A549 (cell line): ENCODE measurements at regions not wholly inside any gene's neighbourhood (a gene's known extent, or its start where the extent isn't known, plus 50 kb on each side); places are given as distances from the start of the nearest gene placed in this dataset.

Source experiments
- TF ChIP-seq, protein P1 (sequence below): fragments of >200 bp; sonication (Bioruptor Twin); formaldehyde crosslinking; IDR thresholded peaks from 3 replicates; pipeline ENCODE4 v1.5.1; 2016
- TF ChIP-seq, protein P2 (sequence below): fragments of >200 bp; sonication (Bioruptor Twin); formaldehyde crosslinking; IDR thresholded peaks from 3 replicates; pipeline ENCODE4 v1.6.1; 2016
- TF ChIP-seq, protein P3 (sequence below): fragments of 250-450 bp; sonication (Bioruptor Pico); IDR thresholded peaks from 2 replicates; pipeline ENCODE4 v1.5.0; 2021; ENCODE audit warnings: mild to moderate bottlenecking, moderate library complexity, borderline replicate concordance

DNA sequence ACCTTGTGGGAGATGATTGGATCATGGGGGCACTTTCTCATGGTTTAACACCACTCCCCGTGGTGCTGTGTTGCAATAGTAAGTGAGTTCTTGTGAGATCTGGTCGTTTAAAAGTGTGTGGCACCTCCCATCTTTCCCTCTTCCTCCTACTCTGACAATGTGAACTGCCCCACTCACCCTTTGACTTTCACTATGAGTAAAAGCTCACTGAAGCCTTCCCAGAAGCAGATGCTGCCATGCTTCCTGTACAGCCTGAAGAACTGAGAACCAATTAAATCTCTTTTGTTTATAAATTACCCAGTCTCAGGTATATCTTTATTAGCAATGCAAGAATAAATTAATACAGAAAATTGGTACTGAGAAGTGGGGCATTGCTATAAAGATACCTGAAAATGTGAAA, 509.6 kb upstream of the CT83 start:
- TF ChIP-seq, protein P1, sequence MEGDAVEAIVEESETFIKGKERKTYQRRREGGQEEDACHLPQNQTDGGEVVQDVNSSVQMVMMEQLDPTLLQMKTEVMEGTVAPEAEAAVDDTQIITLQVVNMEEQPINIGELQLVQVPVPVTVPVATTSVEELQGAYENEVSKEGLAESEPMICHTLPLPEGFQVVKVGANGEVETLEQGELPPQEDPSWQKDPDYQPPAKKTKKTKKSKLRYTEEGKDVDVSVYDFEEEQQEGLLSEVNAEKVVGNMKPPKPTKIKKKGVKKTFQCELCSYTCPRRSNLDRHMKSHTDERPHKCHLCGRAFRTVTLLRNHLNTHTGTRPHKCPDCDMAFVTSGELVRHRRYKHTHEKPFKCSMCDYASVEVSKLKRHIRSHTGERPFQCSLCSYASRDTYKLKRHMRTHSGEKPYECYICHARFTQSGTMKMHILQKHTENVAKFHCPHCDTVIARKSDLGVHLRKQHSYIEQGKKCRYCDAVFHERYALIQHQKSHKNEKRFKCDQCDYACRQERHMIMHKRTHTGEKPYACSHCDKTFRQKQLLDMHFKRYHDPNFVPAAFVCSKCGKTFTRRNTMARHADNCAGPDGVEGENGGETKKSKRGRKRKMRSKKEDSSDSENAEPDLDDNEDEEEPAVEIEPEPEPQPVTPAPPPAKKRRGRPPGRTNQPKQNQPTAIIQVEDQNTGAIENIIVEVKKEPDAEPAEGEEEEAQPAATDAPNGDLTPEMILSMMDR: no peak
- TF ChIP-seq, protein P2, sequence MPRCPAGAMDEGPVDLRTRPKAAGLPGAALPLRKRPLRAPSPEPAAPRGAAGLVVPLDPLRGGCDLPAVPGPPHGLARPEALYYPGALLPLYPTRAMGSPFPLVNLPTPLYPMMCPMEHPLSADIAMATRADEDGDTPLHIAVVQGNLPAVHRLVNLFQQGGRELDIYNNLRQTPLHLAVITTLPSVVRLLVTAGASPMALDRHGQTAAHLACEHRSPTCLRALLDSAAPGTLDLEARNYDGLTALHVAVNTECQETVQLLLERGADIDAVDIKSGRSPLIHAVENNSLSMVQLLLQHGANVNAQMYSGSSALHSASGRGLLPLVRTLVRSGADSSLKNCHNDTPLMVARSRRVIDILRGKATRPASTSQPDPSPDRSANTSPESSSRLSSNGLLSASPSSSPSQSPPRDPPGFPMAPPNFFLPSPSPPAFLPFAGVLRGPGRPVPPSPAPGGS: no peak
- TF ChIP-seq, protein P3, sequence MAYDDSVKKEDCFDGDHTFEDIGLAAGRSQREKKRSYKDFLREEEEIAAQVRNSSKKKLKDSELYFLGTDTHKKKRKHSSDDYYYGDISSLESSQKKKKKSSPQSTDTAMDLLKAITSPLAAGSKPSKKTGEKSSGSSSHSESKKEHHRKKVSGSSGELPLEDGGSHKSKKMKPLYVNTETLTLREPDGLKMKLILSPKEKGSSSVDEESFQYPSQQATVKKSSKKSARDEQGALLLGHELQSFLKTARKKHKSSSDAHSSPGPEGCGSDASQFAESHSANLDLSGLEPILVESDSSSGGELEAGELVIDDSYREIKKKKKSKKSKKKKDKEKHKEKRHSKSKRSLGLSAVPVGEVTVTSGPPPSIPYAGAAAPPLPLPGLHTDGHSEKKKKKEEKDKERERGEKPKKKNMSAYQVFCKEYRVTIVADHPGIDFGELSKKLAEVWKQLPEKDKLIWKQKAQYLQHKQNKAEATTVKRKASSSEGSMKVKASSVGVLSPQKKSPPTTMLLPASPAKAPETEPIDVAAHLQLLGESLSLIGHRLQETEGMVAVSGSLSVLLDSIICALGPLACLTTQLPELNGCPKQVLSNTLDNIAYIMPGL: no peak
